ENCODE measurements at regions not wholly inside any gene's neighbourhood (a gene's known extent, or its start where the extent isn't known, plus 50 kb on each side); places are given as distances from the start of the nearest gene placed in this dataset.
"Not testable (repeated sequence)": the region's sequence is repeated elsewhere in the genome, so short reads cannot be mapped to it uniquely, and the experiment has no call there.

GRCh38 chr2:14994721-14995120, 362.2 kb downstream of the LRATD1 start:
- TF ChIP-seq CTCF (IDR thresholded peaks at IDR 0.05) = no peak
- H3K4me3 ChIP-seq = no peak overlapping the region
- H3K9me3 ChIP-seq = no peaks in the 10 kb centered on the region
- H3K4me1 ChIP-seq = no peaks in the 10 kb centered on the region
- intact Hi-C loops (cut with DNase I) = no loop called here
- H3K27ac ChIP-seq = no peak overlapping the region
- no peak for ATAC-seq
- no peaks in the 10 kb centered on the region for H3K27me3 ChIP-seq (ENCODE audit: low read depth)
- no peaks in the 10 kb centered on the region for H3K36me3 ChIP-seq
- DNase-seq = no peak

- Histone ChIP-seq H3K36me3 (no peaks in the 10 kb centered on the region), H3K27me3 (ENCODE audit: low read depth) (no peaks in the 10 kb centered on the region), H3K4me1 (no peaks in the 10 kb centered on the region), H3K4me3 (no peak overlapping the region), H3K9me3 (no peaks in the 10 kb centered on the region), H3K27ac (no peak overlapping the region)
- ATAC-seq (no peak), DNase-seq (no peak)
- no peak for TF ChIP-seq CTCF (IDR thresholded peaks at IDR 0.05)
- intact Hi-C loops (cut with DNase I) = no loop called here
These were observed 364.0 kb downstream of the LRATD1 start for GRCh38 chr2:14996351-14997014.

- Histone ChIP-seq H3K9me3 (no peaks in the 10 kb centered on the region), H3K27me3 (ENCODE audit: low read depth) (no peaks in the 10 kb centered on the region), H3K27ac (no peak overlapping the region), H3K4me3 (no peak overlapping the region), H3K4me1 (no peaks in the 10 kb centered on the region), H3K36me3 (no peaks in the 10 kb centered on the region)
- DNase-seq (no peak), ATAC-seq (no peak)
- intact Hi-C loops (cut with DNase I) = no loop called here
- no peak for TF ChIP-seq CTCF (IDR thresholded peaks at IDR 0.05)
These were observed 366.0 kb downstream of the LRATD1 start for GRCh38 chr2:14998546-14998945.

- intact Hi-C loops (cut with DNase I) = no loop called here
- no peak for TF ChIP-seq CTCF (IDR thresholded peaks at IDR 0.05)
- no peak overlapping the region for H3K4me3 ChIP-seq
- H3K27ac ChIP-seq = no peak overlapping the region
- H3K27me3 ChIP-seq (ENCODE audit: low read depth) = no peaks in the 10 kb centered on the region
- ATAC-seq (no peak), DNase-seq (no peak)
- no peaks in the 10 kb centered on the region for H3K4me1 ChIP-seq
- no peaks in the 10 kb centered on the region for H3K36me3 ChIP-seq
- no peaks in the 10 kb centered on the region for H3K9me3 ChIP-seq
These were observed 366.7 kb downstream of the LRATD1 start for GRCh38 chr2:14999114-14999661.

GRCh38 chr2:15002519-15002918, 370.0 kb downstream of the LRATD1 start:
- H3K27me3 ChIP-seq (ENCODE audit: low read depth); H3K4me1 ChIP-seq; intact Hi-C loops (cut with DNase I); DNase-seq; H3K27ac ChIP-seq; H3K9me3 ChIP-seq; H3K36me3 ChIP-seq; H3K4me3 ChIP-seq; ATAC-seq: not testable (repeated sequence)

- Histone ChIP-seq H3K36me3 (no peaks in the 10 kb centered on the region), H3K4me3 (no peak overlapping the region), H3K9me3 (no peaks in the 10 kb centered on the region), H3K27me3 (ENCODE audit: low read depth) (no peaks in the 10 kb centered on the region), H3K27ac (no peak overlapping the region), H3K4me1 (no peaks in the 10 kb centered on the region)
- ATAC-seq (no peak), DNase-seq (no peak)
- TF ChIP-seq CTCF (IDR thresholded peaks at IDR 0.05) = no peak
- intact Hi-C loops (cut with DNase I) = no loop called here
These were observed 374.1 kb downstream of the LRATD1 start for GRCh38 chr2:15006667-15007066.

All from lower lobe of right lung (tissue), 2 donors.